ENCODE measurements at regions not wholly inside any gene's neighbourhood (a gene's known extent, or its start where the extent isn't known, plus 50 kb on each side); places are given as distances from the start of the nearest gene placed in this dataset.

GRCh38 chr4:111108153-111108552 is 485.3 kb upstream of the PITX2 start:
- H3K27ac Mint-ChIP-seq: no peak overlapping the region
- TF ChIP-seq CTCF (IDR thresholded peaks at IDR 0.05): no peak
- DNase-seq: no peak
- no peaks in the 10 kb centered on the region for H3K4me1 Mint-ChIP-seq (ENCODE audit: low read depth)
- H3K27me3 Mint-ChIP-seq (ENCODE audit: insufficient read depth): no peaks in the 10 kb centered on the region
- no peaks in the 10 kb centered on the region for H3K36me3 Mint-ChIP-seq (ENCODE audit: low read depth)
- no peaks in the 10 kb centered on the region for H3K9me3 Mint-ChIP-seq
- H3K4me3 Mint-ChIP-seq: no peak overlapping the region

GRCh38 chr4:111113591-111113990 is 490.7 kb upstream of the PITX2 start:
- no peaks in the 10 kb centered on the region for H3K4me1 Mint-ChIP-seq (ENCODE audit: low read depth)

GRCh38 chr4:111115881-111116280 is 493.0 kb upstream of the PITX2 start:
- H3K9me3 Mint-ChIP-seq: no peaks in the 10 kb centered on the region

More at GRCh38 chr4:111113591-111113990, 490.7 kb upstream of the PITX2 start:
- no peak for DNase-seq
- no peak overlapping the region for H3K4me3 Mint-ChIP-seq
- H3K27me3 Mint-ChIP-seq (ENCODE audit: insufficient read depth): no peaks in the 10 kb centered on the region; the same call in 1 of the 2 replicates
- H3K9me3 Mint-ChIP-seq: no peaks in the 10 kb centered on the region
- H3K36me3 Mint-ChIP-seq (ENCODE audit: low read depth): no peaks in the 10 kb centered on the region
- no peak for TF ChIP-seq CTCF (IDR thresholded peaks at IDR 0.05)
- no peak overlapping the region for H3K27ac Mint-ChIP-seq

GRCh38 chr4:111120191-111120590 is 497.3 kb upstream of the PITX2 start:
- Mint-ChIP-seq H3K27ac (no peak overlapping the region), H3K4me1 (ENCODE audit: low read depth) (peaks cover 10% of the 10 kb centered on the region), H3K9me3 (no peaks in the 10 kb centered on the region), H3K36me3 (ENCODE audit: low read depth) (no peaks in the 10 kb centered on the region), H3K27me3 (ENCODE audit: insufficient read depth) (no peaks in the 10 kb centered on the region; the same call in 1 of the 2 replicates), H3K4me3 (no peak overlapping the region)
- no peak for DNase-seq
- TF ChIP-seq CTCF (IDR thresholded peaks at IDR 0.05): no peak

More at GRCh38 chr4:111115881-111116280, 493.0 kb upstream of the PITX2 start:
- Mint-ChIP-seq H3K4me1 (ENCODE audit: low read depth) (peaks cover 10% of the 10 kb centered on the region), H3K36me3 (ENCODE audit: low read depth) (no peaks in the 10 kb centered on the region), H3K27ac (no peak overlapping the region), H3K4me3 (no peak overlapping the region), H3K27me3 (ENCODE audit: insufficient read depth) (no peaks in the 10 kb centered on the region; the same call in 1 of the 2 replicates)
- no peak for TF ChIP-seq CTCF (IDR thresholded peaks at IDR 0.05)
- no peak for DNase-seq

GRCh38 chr4:111126340-111126739 is 503.5 kb upstream of the PITX2 start:
- Mint-ChIP-seq H3K9me3 (no peaks in the 10 kb centered on the region), H3K27ac (no peak overlapping the region), H3K36me3 (ENCODE audit: low read depth) (no peaks in the 10 kb centered on the region), H3K4me1 (ENCODE audit: low read depth) (peaks cover 15% of the 10 kb centered on the region), H3K27me3 (ENCODE audit: insufficient read depth) (no peaks in the 10 kb centered on the region), H3K4me3 (no peak overlapping the region)
- no peak for DNase-seq
- TF ChIP-seq CTCF (IDR thresholded peaks at IDR 0.05): no peak

GRCh38 chr4:111127841-111128240 is 505.0 kb upstream of the PITX2 start:
- TF ChIP-seq CTCF (IDR thresholded peaks at IDR 0.05): no peak
- Mint-ChIP-seq H3K4me3 (no peak overlapping the region), H3K27ac (no peak overlapping the region; the same call in 1 of the 2 replicates)

More at GRCh38 chr4:111127841-111128240, 505.0 kb upstream of the PITX2 start:
- DNase-seq: no peak
- Mint-ChIP-seq H3K36me3 (ENCODE audit: low read depth) (no peaks in the 10 kb centered on the region), H3K4me1 (ENCODE audit: low read depth) (peaks cover 15% of the 10 kb centered on the region), H3K27me3 (ENCODE audit: insufficient read depth) (no peaks in the 10 kb centered on the region), H3K9me3 (no peaks in the 10 kb centered on the region)
